HCT116 (cell line): ENCODE measurements at regions not wholly inside any gene's neighbourhood (a gene's known extent, or its start where the extent isn't known, plus 50 kb on each side); places are given as distances from the start of the nearest gene placed in this dataset.

Source experiments
- ATAC-seq: fragments of 200-7000 bp; cut with Tn5 transposase; 2 replicates; pipeline ENCODE4 v1.9.1; 2020; ENCODE audit warnings: mild to moderate bottlenecking, moderate library complexity
- BruUV-seq: library from RNA; stranded (reverse); fragments of 400-500 nt; replicated peaks from 2 replicates; lab custom pipeline; 2021; lab: Mats Ljungman, UMichigan
- CTCF ChIA-PET: fragments of 300-600 bp; sonication (Branson Sonifier 250); formaldehyde crosslinking; loops from one replicate; lab custom pipeline; 2021; ENCODE audit warnings: antibody characterized with exemption; lab: Charles Lee
- POLR2A ChIA-PET: fragments of 300-600, 350-600 bp; sonication (Branson Sonifier 250); formaldehyde crosslinking; loops from one replicate; lab custom pipeline; 2021; ENCODE audit warnings: antibody characterized with exemption; lab: Charles Lee
- RAD21 ChIA-PET, 2 experiments: fragments of 300-600 bp; sonication (Branson Sonifier 250); formaldehyde crosslinking; loops; one replicate each; lab custom pipeline; 2023; ENCODE audit warnings: low total read pairs in 2 of 2; ENCODE audit not compliant: uncharacterized antibody in 2 of 2, unreplicated experiment in 2 of 2, low non-redundant PET in 1 of 2; lab: Charles Lee
- DNase-seq: peaks from one replicate; pipeline ENCODE4 v3.0.0-alpha.2; 2010; ENCODE audit warnings: low read depth, low spot score
- H2AFZ ChIP-seq: fragments of 200-600 bp; shearing (Covaris generic), sonication (generic); 2 replicates; pipeline ENCODE4 v1.6.1; 2017; ENCODE audit warnings: low read depth, mixed run types, mixed read lengths, antibody characterized with exemption, low read length; ENCODE audit not compliant: poor library complexity, severe bottlenecking
- H3K27ac ChIP-seq: 2 replicates; pipeline ENCODE4 v1.5.1; 2012; ENCODE audit warnings: low read depth, low read length
- H3K27me3 ChIP-seq: fragments of 200-600 bp; sonication (generic); 2 replicates; pipeline ENCODE4 v1.6.1; 2016; ENCODE audit warnings: mixed run types, low read length, mixed read lengths; ENCODE audit not compliant: insufficient read depth
- H3K36me3 ChIP-seq, 2 experiments: fragments of 200-500 bp in 1 of 2; fragments of 200-600 bp in 1 of 2; sonication (Bioruptor generic) in 1 of 2; sonication (generic) in 1 of 2; 2 replicates each; pipeline versions ENCODE4 v1.5.1 to v1.6.1; 2014 to 2016; ENCODE audit warnings: low read length in 2 of 2, inconsistent platforms in 1 of 2, mixed read lengths in 1 of 2, mixed run types in 1 of 2; ENCODE audit not compliant: insufficient read depth in 2 of 2, control insufficient read depth in 1 of 2
- H3K4me1 ChIP-seq, 2 experiments: fragments of 200-600 bp in 1 of 2; sonication (generic) in 1 of 2; 2 replicates each; pipeline versions ENCODE4 v1.5.1 to v1.6.1; 2012 to 2017; ENCODE audit warnings: low read length in 2 of 2, inconsistent platforms in 1 of 2, mild to moderate bottlenecking in 1 of 2, mixed read lengths in 1 of 2, mixed run types in 1 of 2, moderate library complexity in 1 of 2; ENCODE audit not compliant: insufficient read depth in 2 of 2, control insufficient read depth in 1 of 2
- H3K4me2 ChIP-seq: fragments of 200-600 bp; sonication (generic); 2 replicates; pipeline ENCODE4 v1.6.1; 2017; ENCODE audit warnings: mixed run types, low read length, mixed read lengths
- H3K4me3 ChIP-seq, 2 experiments: fragments of 200-600 bp in 1 of 2; sonication (generic) in 1 of 2; replicated peaks in 1 of 2; 2 replicates each; pipeline ENCODE4 v1.5.1; 2011 to 2016; ENCODE audit warnings: low read length in 2 of 2, control low read depth in 1 of 2, low read depth in 1 of 2, mild to moderate bottlenecking in 1 of 2, mixed read lengths in 1 of 2, mixed run types in 1 of 2
- H3K79me2 ChIP-seq: fragments of 200-600 bp; sonication (generic); 2 replicates; pipeline ENCODE4 v1.6.1; 2017; ENCODE audit warnings: mild to moderate bottlenecking, mixed run types, low read length, moderate library complexity, mixed read lengths; ENCODE audit not compliant: insufficient read depth
- H3K9ac ChIP-seq: fragments of 200-600 bp; sonication (generic); 2 replicates; pipeline ENCODE4 v1.6.1; 2016; ENCODE audit warnings: low read length, mixed read lengths
- H3K9me2 ChIP-seq: fragments of 200-600 bp; sonication (generic), shearing (Covaris generic); 2 replicates; pipeline ENCODE4 v1.6.1; 2017; ENCODE audit warnings: mixed run types, mild to moderate bottlenecking, moderate library complexity; ENCODE audit not compliant: insufficient read depth
- H3K9me3 ChIP-seq, 2 experiments: fragments of 200-500 bp in 1 of 2; fragments of 200-600 bp in 1 of 2; sonication (Bioruptor generic) in 1 of 2; sonication (generic) in 1 of 2; 2 replicates each; pipeline ENCODE4 v1.6.1; 2014 to 2017; ENCODE audit warnings: low read length in 2 of 2, mixed read lengths in 2 of 2, inconsistent platforms in 1 of 2, low read depth in 1 of 2, mild to moderate bottlenecking in 1 of 2, mixed run types in 1 of 2, moderate library complexity in 1 of 2; ENCODE audit not compliant: control insufficient read depth in 1 of 2, insufficient read depth in 1 of 2
- H4K20me1 ChIP-seq: fragments of 200-600 bp; sonication (generic), shearing (Covaris generic); 2 replicates; pipeline ENCODE4 v1.6.1; 2017; ENCODE audit warnings: mixed run types, mild to moderate bottlenecking, moderate library complexity; ENCODE audit not compliant: insufficient read depth
- ELF1 ChIP-seq: IDR thresholded peaks from 2 replicates; pipeline ENCODE4 v1.6.1; 2012; ENCODE audit warnings: low read depth, borderline replicate concordance
- FOSL1 ChIP-seq: IDR thresholded peaks from 2 replicates; pipeline ENCODE4 v1.6.1; 2012; ENCODE audit warnings: low read depth
- MAX ChIP-seq: IDR thresholded peaks from 2 replicates; pipeline ENCODE4 v1.6.1; 2012
- POLR2AphosphoS5 ChIP-seq: IDR thresholded peaks from 2 replicates; pipeline ENCODE4 v1.6.1; 2011; ENCODE audit warnings: mild to moderate bottlenecking, low read depth, low read length, moderate library complexity
- REST ChIP-seq: IDR thresholded peaks from 2 replicates; pipeline ENCODE4 v1.6.1; 2012; ENCODE audit warnings: low read depth
- TCF7L2 ChIP-seq: IDR thresholded peaks from 2 replicates; pipeline ENCODE4 v1.7.0; 2011; ENCODE audit warnings: borderline replicate concordance, inconsistent platforms; ENCODE audit not compliant: insufficient read depth, insufficient read length; ENCODE audit errors: extremely low read depth
- YY1 ChIP-seq: IDR thresholded peaks from 2 replicates; pipeline ENCODE4 v1.6.1; 2011; ENCODE audit warnings: low read length, low read depth, moderate library complexity, mild to moderate bottlenecking; ENCODE audit not compliant: insufficient replicate concordance; ENCODE audit errors: extremely low read depth
- intact Hi-C: fragments of 100-400 bp; cut with micrococcal nuclease; formaldehyde crosslinking; loops from 2 replicates; pipeline ENCODE4 v1.10.0; 2022

GRCh38 chr13:67298297-67298696, 68.2 kb upstream of the PCDH9 start:
- intact Hi-C loops, result no loop called here
- H2AFZ ChIP-seq, result no peak overlapping the region
- ChIA-PET RAD21 (no interaction called here), POLR2A (no interaction called here), CTCF (no interaction called here)
- H4K20me1 ChIP-seq, result no peaks in the 10 kb centered on the region
- DNase-seq (no peak), ATAC-seq (no peak)
- TF ChIP-seq POLR2AphosphoS5 (no peak), REST (no peak), TCF7L2 (no peak), MAX (no peak), YY1 (no peak), FOSL1 (no peak)
- no peaks in the 10 kb centered on the region for H3K36me3 ChIP-seq
- no peaks in the 10 kb centered on the region for H3K9me2 ChIP-seq
- no peak overlapping the region for H3K27ac ChIP-seq
- H3K4me1 ChIP-seq, result no peaks in the 10 kb centered on the region
- H3K79me2 ChIP-seq, result no peaks in the 10 kb centered on the region
- H3K9me3 ChIP-seq, result no peaks in the 10 kb centered on the region
- BruUV-seq, result no TSS peak
- no peak overlapping the region for H3K4me3 ChIP-seq
- H3K27me3 ChIP-seq, result no peaks in the 10 kb centered on the region
- no peak overlapping the region for H3K4me2 ChIP-seq
- H3K9ac ChIP-seq, result no peak overlapping the region

- Histone ChIP-seq H3K9me3 (no peaks in the 10 kb centered on the region), H4K20me1 (no peaks in the 10 kb centered on the region), H3K27me3 (no peaks in the 10 kb centered on the region), H3K79me2 (no peaks in the 10 kb centered on the region), H2AFZ (no peak overlapping the region), H3K4me2 (no peak overlapping the region), H3K27ac (no peak overlapping the region), H3K4me1 (no peaks in the 10 kb centered on the region), H3K36me3 (no peaks in the 10 kb centered on the region), H3K4me3 (no peak overlapping the region), H3K9me2 (no peaks in the 10 kb centered on the region), H3K9ac (no peak overlapping the region)
- DNase-seq (no peak), ATAC-seq (no peak)
- ChIA-PET RAD21 (no interaction called here), POLR2A (no interaction called here), CTCF (no interaction called here)
- intact Hi-C loops, result no loop called here
- no peak for TF ChIP-seq ELF1
- BruUV-seq, result no TSS peak
Measured at GRCh38 chr13:67296511-67296910, 66.4 kb upstream of the PCDH9 start.
